ENCODE measurements at regions not wholly inside any gene's neighbourhood (a gene's known extent, or its start where the extent isn't known, plus 50 kb on each side); places are given as distances from the start of the nearest gene placed in this dataset.

DNA sequence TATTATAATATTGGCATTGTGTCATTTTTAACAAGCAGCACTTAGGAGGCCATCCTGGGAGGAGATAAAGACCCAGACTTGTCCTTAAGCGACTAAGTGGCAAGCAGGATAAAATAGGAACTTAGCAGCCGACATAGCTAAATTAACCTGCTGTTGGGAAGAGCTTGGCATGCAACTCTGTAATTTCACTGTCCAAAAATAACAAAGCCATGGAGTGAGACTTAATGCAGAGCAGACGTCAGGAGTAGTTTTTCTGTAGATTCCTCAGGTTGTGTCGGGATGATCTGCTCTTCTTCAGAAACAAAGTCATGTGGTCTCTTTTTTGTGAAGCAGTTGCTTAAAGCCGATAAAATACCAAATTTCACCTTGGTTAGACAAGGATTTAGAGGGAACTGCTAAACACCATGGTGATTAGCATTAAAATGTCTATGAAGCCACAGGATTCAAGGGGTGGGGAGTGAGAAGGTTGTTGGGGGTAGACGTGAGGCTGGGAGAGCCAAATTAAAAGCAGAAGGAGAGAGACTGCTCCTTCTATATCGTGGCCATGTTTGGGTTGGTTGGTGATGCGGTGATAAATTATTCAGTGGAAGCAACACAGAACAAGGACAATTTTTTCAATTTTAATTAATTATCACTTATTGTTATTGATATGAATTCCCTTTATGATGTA is 303.0 kb downstream of the CSNK1G3 start:
- no peaks in the 10 kb centered on the region for H3K36me3 ChIP-seq (ENCODE audit: insufficient read depth)
- no peak overlapping the region for H3K9ac ChIP-seq
- H2AFZ ChIP-seq (ENCODE audit: low read depth) = no peak overlapping the region
- H3K27me3 ChIP-seq (ENCODE audit: insufficient read depth, low read depth) = no peaks in the 10 kb centered on the region
- no peaks in the 10 kb centered on the region for H3K79me2 ChIP-seq (ENCODE audit: insufficient read depth, low read depth)
- no peaks in the 10 kb centered on the region for H4K20me1 ChIP-seq (ENCODE audit: insufficient read depth)
- no peak overlapping the region for H3K27ac ChIP-seq
- no peak overlapping the region for H3K4me2 ChIP-seq
- H3K4me3 ChIP-seq (IDR thresholded peaks at IDR 0.05; ENCODE audit: insufficient read depth, low read depth, low read length) = no peak overlapping the region
- peaks cover 16% of the 10 kb centered on the region for H3K4me1 ChIP-seq (ENCODE audit: low read depth, poor library complexity, severe bottlenecking)
- TF ChIP-seq CTCF (conservative IDR thresholded peaks at IDR 0.05; ENCODE audit: low read depth, low read length) = no peak

DNA sequence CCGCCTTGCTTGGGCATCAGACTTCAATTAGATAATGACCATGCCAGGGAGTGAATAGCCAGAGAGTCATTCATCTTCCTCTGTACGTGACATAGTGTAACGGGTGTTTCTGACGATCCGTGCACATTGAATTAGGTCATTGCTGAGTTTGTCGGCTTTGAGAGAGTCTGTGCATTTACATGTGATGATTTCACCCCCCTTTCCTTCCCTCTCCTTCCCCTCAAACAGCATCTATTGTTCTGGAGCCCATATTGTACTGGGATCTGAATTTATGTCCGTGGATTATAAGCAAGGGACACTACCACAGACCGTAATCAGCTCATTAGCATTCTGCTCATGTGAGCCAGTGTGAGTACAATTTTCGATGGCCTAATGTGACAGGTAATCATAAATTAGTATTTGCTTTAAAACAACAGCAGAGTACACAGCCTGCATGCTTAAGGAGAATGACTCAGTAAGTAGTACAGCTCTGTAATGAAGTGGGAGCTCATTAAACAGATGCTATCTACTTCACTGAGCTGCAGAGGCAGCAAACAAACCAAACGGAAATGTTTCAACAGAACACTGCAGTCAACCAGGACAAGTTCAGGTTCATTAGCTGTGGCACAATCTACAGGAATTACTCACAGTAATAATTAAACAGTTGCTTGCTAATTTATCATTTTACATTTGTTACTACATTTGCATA is 302.1 kb downstream of the CSNK1G3 start:
- Histone ChIP-seq H3K27ac (no peak overlapping the region), H2AFZ (ENCODE audit: low read depth) (no peak overlapping the region), H3K9ac (no peak overlapping the region), H3K27me3 (ENCODE audit: insufficient read depth, low read depth) (no peaks in the 10 kb centered on the region), H3K4me2 (no peak overlapping the region), H4K20me1 (ENCODE audit: insufficient read depth) (no peaks in the 10 kb centered on the region), H3K4me3 (IDR thresholded peaks at IDR 0.05; ENCODE audit: insufficient read depth, low read depth, low read length) (no peak overlapping the region), H3K79me2 (ENCODE audit: insufficient read depth, low read depth) (no peaks in the 10 kb centered on the region), H3K4me1 (ENCODE audit: low read depth, poor library complexity, severe bottlenecking) (peaks cover 25% of the 10 kb centered on the region), H3K36me3 (ENCODE audit: insufficient read depth) (no peaks in the 10 kb centered on the region)
- TF ChIP-seq CTCF (conservative IDR thresholded peaks at IDR 0.05; ENCODE audit: low read depth, low read length) = no peak

GRCh38 chr5:123813264-123813663 is 301.3 kb downstream of the CSNK1G3 start:
- Histone ChIP-seq H4K20me1 (ENCODE audit: insufficient read depth) (no peaks in the 10 kb centered on the region), H3K27me3 (ENCODE audit: insufficient read depth, low read depth) (no peaks in the 10 kb centered on the region), H3K4me1 (ENCODE audit: low read depth, poor library complexity, severe bottlenecking) (peaks cover 32% of the 10 kb centered on the region), H3K36me3 (ENCODE audit: insufficient read depth) (no peaks in the 10 kb centered on the region), H3K27ac (no peak overlapping the region), H3K9ac (no peak overlapping the region), H3K4me3 (IDR thresholded peaks at IDR 0.05; ENCODE audit: insufficient read depth, low read depth, low read length) (no peak overlapping the region), H3K79me2 (ENCODE audit: insufficient read depth, low read depth) (no peaks in the 10 kb centered on the region), H3K4me2 (no peak overlapping the region), H2AFZ (ENCODE audit: low read depth) (no peak overlapping the region)
- no peak for TF ChIP-seq CTCF (conservative IDR thresholded peaks at IDR 0.05; ENCODE audit: low read depth, low read length)

- Histone ChIP-seq H2AFZ (ENCODE audit: low read depth) (no peak overlapping the region), H3K27ac (no peak overlapping the region), H3K79me2 (ENCODE audit: insufficient read depth, low read depth) (no peaks in the 10 kb centered on the region), H3K36me3 (ENCODE audit: insufficient read depth) (no peaks in the 10 kb centered on the region), H3K4me1 (ENCODE audit: low read depth, poor library complexity, severe bottlenecking) (peaks cover 46% of the 10 kb centered on the region), H4K20me1 (ENCODE audit: insufficient read depth) (no peaks in the 10 kb centered on the region), H3K27me3 (ENCODE audit: insufficient read depth, low read depth) (no peaks in the 10 kb centered on the region), H3K4me3 (IDR thresholded peaks at IDR 0.05; ENCODE audit: insufficient read depth, low read depth, low read length) (no peak overlapping the region), H3K4me2 (no peak overlapping the region), H3K9ac (no peak overlapping the region)
- no peak for TF ChIP-seq CTCF (conservative IDR thresholded peaks at IDR 0.05; ENCODE audit: low read depth, low read length)
These were observed 299.9 kb downstream of the CSNK1G3 start for GRCh38 chr5:123811831-123812230.
